ENCODE measurements at regions not wholly inside any gene's neighbourhood (a gene's known extent, or its start where the extent isn't known, plus 50 kb on each side); places are given as distances from the start of the nearest gene placed in this dataset.
A peak's percentile ranks its signal among the peaks of the same experiment; 100 is the strongest.

GRCh38 chr12:23084236-23084995, 459.4 kb downstream of the ETNK1 start:
- TF ChIP-seq CTCF (optimal IDR thresholded peaks at IDR 0.05 in 1 of 3, IDR thresholded peaks at IDR 0.05 in 1 of 3, conservative IDR thresholded peaks at IDR 0.05 in 1 of 3; ENCODE audit: extremely low read depth in 1 of 3, insufficient read depth in 2 of 3, low read length in 3 of 3) (no peak), EZH2 (IDR thresholded peaks at IDR 0.05; ENCODE audit: low read length) (no peak)
- H3K4me2 ChIP-seq (ENCODE audit: control insufficient read depth, extremely low read depth, insufficient read depth, low read depth, low read length) = peak overlapping the region; percentile 63
- peak overlapping the region; percentile 52 for H2AFZ ChIP-seq (ENCODE audit: control insufficient read depth, low read length)
- H3K27ac ChIP-seq (ENCODE audit: control insufficient read depth, insufficient read depth, low read length) = peak overlapping the region; percentile 54
- no peak overlapping the region for H3K4me3 ChIP-seq (ENCODE audit: control insufficient read depth in 2 of 3, extremely low read depth in 1 of 3, insufficient read depth in 2 of 3, low read depth in 1 of 3, low read length in 3 of 3)
- no peaks in the 10 kb centered on the region for H3K79me2 ChIP-seq (ENCODE audit: control insufficient read depth, insufficient read depth, low read length)
- peak; percentile 98 for DNase-seq (ENCODE audit: low read depth, low spot score)
- H3K9me1 ChIP-seq (ENCODE audit: control insufficient read depth, extremely low read depth, insufficient read depth, low read length) = peaks cover 2% of the 10 kb centered on the region
- FAIRE-seq = peak; percentile 92
- no peaks in the 10 kb centered on the region for H3K27me3 ChIP-seq (ENCODE audit: control insufficient read depth, extremely low read depth, insufficient read depth, low read length)
- H3K9me3 ChIP-seq (ENCODE audit: control insufficient read depth, low read depth, low read length) = no peaks in the 10 kb centered on the region
- H3K9ac ChIP-seq (ENCODE audit: control insufficient read depth, extremely low read depth, insufficient read depth, low read length) = no peak overlapping the region
- peaks cover 28% of the 10 kb centered on the region for H3K4me1 ChIP-seq (ENCODE audit: control insufficient read depth, extremely low read depth, insufficient read depth, low read length)
- H4K20me1 ChIP-seq (ENCODE audit: control insufficient read depth, extremely low read depth, insufficient read depth, low read length) = no peaks in the 10 kb centered on the region
- dilution Hi-C loops (cut with MboI; ENCODE audit: extremely low pct_ligation_motif_present, low sequenced_read_pairs) = no loop called here
- H3K36me3 ChIP-seq (ENCODE audit: control insufficient read depth in 2 of 2, extremely low read depth in 1 of 2, insufficient read depth in 2 of 2, low read length in 2 of 2) = no peaks in the 10 kb centered on the region

- Histone ChIP-seq H3K4me1 (ENCODE audit: control insufficient read depth, extremely low read depth, insufficient read depth, low read length) (peaks cover 25% of the 10 kb centered on the region), H3K79me2 (ENCODE audit: control insufficient read depth, insufficient read depth, low read length) (no peaks in the 10 kb centered on the region), H3K27ac (ENCODE audit: control insufficient read depth, insufficient read depth, low read length) (no peak overlapping the region), H3K36me3 (ENCODE audit: control insufficient read depth in 2 of 2, extremely low read depth in 1 of 2, insufficient read depth in 2 of 2, low read length in 2 of 2) (no peaks in the 10 kb centered on the region), H4K20me1 (ENCODE audit: control insufficient read depth, extremely low read depth, insufficient read depth, low read length) (no peaks in the 10 kb centered on the region), H3K27me3 (ENCODE audit: control insufficient read depth, extremely low read depth, insufficient read depth, low read length) (no peaks in the 10 kb centered on the region), H3K9me1 (ENCODE audit: control insufficient read depth, extremely low read depth, insufficient read depth, low read length) (peaks cover 2% of the 10 kb centered on the region), H2AFZ (ENCODE audit: control insufficient read depth, low read length) (no peak overlapping the region), H3K4me3 (ENCODE audit: control insufficient read depth in 2 of 3, extremely low read depth in 1 of 3, insufficient read depth in 2 of 3, low read depth in 1 of 3, low read length in 3 of 3) (no peak overlapping the region), H3K4me2 (ENCODE audit: control insufficient read depth, extremely low read depth, insufficient read depth, low read depth, low read length) (no peak overlapping the region), H3K9me3 (ENCODE audit: control insufficient read depth, low read depth, low read length) (no peaks in the 10 kb centered on the region), H3K9ac (ENCODE audit: control insufficient read depth, extremely low read depth, insufficient read depth, low read length) (no peak overlapping the region)
- FAIRE-seq = no peak
- dilution Hi-C loops (cut with MboI; ENCODE audit: extremely low pct_ligation_motif_present, low sequenced_read_pairs) = no loop called here
- TF ChIP-seq EZH2 (IDR thresholded peaks at IDR 0.05; ENCODE audit: low read length) (no peak), CTCF (optimal IDR thresholded peaks at IDR 0.05 in 1 of 3, IDR thresholded peaks at IDR 0.05 in 1 of 3, conservative IDR thresholded peaks at IDR 0.05 in 1 of 3; ENCODE audit: extremely low read depth in 1 of 3, insufficient read depth in 2 of 3, low read length in 3 of 3) (no peak)
- no peak for DNase-seq (ENCODE audit: low read depth, low spot score)
Observed at GRCh38 chr12:23088594-23088993, 463.6 kb downstream of the ETNK1 start.

Data from keratinocyte (primary cell).